ENCODE measurements at regions not wholly inside any gene's neighbourhood (a gene's known extent, or its start where the extent isn't known, plus 50 kb on each side); places are given as distances from the start of the nearest gene placed in this dataset.

DNA sequence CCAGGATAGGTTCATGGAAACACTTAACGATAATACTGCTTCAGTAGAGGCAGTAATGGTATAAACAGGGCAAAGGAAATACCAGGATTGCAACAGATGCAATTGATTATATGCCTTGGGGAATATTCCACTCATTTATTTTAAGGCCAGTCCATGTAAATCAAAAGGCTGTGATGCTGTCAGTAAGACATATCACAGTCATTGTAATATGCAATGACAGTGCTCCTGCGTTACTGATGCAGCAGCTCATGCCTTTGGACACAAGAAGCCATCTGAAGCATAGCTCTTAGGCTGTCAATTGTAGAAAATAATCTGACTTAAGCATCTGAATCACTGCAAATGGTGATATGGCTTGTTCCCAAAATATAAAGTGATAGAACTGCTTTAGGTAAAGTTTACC is 674.8 kb downstream of the TMTC2 start:
- DNase-seq = no peak
- Mint-ChIP-seq H3K4me3 (ENCODE audit: unreplicated experiment) (no peak overlapping the region), H3K4me1 (ENCODE audit: low read depth, unreplicated experiment) (no peaks in the 10 kb centered on the region), H3K27ac (ENCODE audit: unreplicated experiment) (no peak overlapping the region), H3K9me3 (ENCODE audit: unreplicated experiment) (no peaks in the 10 kb centered on the region), H3K27me3 (ENCODE audit: unreplicated experiment) (no peaks in the 10 kb centered on the region), H3K36me3 (ENCODE audit: unreplicated experiment) (no peaks in the 10 kb centered on the region)
- TF ChIP-seq, protein P1, sequence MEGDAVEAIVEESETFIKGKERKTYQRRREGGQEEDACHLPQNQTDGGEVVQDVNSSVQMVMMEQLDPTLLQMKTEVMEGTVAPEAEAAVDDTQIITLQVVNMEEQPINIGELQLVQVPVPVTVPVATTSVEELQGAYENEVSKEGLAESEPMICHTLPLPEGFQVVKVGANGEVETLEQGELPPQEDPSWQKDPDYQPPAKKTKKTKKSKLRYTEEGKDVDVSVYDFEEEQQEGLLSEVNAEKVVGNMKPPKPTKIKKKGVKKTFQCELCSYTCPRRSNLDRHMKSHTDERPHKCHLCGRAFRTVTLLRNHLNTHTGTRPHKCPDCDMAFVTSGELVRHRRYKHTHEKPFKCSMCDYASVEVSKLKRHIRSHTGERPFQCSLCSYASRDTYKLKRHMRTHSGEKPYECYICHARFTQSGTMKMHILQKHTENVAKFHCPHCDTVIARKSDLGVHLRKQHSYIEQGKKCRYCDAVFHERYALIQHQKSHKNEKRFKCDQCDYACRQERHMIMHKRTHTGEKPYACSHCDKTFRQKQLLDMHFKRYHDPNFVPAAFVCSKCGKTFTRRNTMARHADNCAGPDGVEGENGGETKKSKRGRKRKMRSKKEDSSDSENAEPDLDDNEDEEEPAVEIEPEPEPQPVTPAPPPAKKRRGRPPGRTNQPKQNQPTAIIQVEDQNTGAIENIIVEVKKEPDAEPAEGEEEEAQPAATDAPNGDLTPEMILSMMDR (IDR thresholded peaks at IDR 0.05; ENCODE audit: partially characterized antibody, unreplicated experiment) = no peak

DNA sequence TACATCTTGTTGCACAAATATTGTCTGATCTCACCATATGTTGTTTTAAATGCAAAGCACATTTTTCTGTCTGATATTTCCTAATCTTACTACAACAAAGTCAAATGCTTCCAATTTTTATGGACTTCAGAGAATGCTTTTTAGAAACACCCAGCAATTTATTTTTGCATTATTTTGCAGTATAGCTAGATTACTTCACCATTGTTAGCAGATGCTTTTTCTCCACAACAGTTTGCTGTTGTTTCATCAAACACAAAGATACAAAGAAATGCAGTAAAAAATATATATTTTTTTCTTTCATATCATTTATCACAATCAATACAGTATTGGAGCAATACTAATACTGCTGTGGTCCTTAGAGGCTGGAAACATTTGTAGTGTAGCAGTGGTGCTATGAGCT is 674.4 kb downstream of the TMTC2 start:
- no peaks in the 10 kb centered on the region for H3K27me3 Mint-ChIP-seq (ENCODE audit: unreplicated experiment)
- H3K4me3 Mint-ChIP-seq (ENCODE audit: unreplicated experiment) = no peak overlapping the region
- no peak for DNase-seq
- H3K9me3 Mint-ChIP-seq (ENCODE audit: unreplicated experiment) = no peaks in the 10 kb centered on the region
- no peaks in the 10 kb centered on the region for H3K4me1 Mint-ChIP-seq (ENCODE audit: low read depth, unreplicated experiment)
- H3K36me3 Mint-ChIP-seq (ENCODE audit: unreplicated experiment) = no peaks in the 10 kb centered on the region
- H3K27ac Mint-ChIP-seq (ENCODE audit: unreplicated experiment) = no peak overlapping the region
- TF ChIP-seq, protein P1 (IDR thresholded peaks at IDR 0.05; ENCODE audit: partially characterized antibody, unreplicated experiment) = no peak

GRCh38 chr12:83349907-83350611 is 663.4 kb downstream of the TMTC2 start:
- no peaks in the 10 kb centered on the region for H3K9me3 Mint-ChIP-seq (ENCODE audit: unreplicated experiment)
- no peaks in the 10 kb centered on the region for H3K27me3 Mint-ChIP-seq (ENCODE audit: unreplicated experiment)
- TF ChIP-seq, protein P1 (IDR thresholded peaks at IDR 0.05; ENCODE audit: partially characterized antibody, unreplicated experiment) = no peak
- no peak overlapping the region for H3K27ac Mint-ChIP-seq (ENCODE audit: unreplicated experiment)
- H3K36me3 Mint-ChIP-seq (ENCODE audit: unreplicated experiment) = no peaks in the 10 kb centered on the region
- peaks cover 9% of the 10 kb centered on the region for H3K4me1 Mint-ChIP-seq (ENCODE audit: low read depth, unreplicated experiment)
- DNase-seq = no peak
- H3K4me3 Mint-ChIP-seq (ENCODE audit: unreplicated experiment) = no peak overlapping the region

GRCh38 chr12:83346333-83346732 is 659.6 kb downstream of the TMTC2 start:
- DNase-seq = no peak
- TF ChIP-seq, protein P1 (IDR thresholded peaks at IDR 0.05; ENCODE audit: partially characterized antibody, unreplicated experiment) = no peak
- H3K4me1 Mint-ChIP-seq (ENCODE audit: low read depth, unreplicated experiment) = peaks cover 9% of the 10 kb centered on the region
- no peak overlapping the region for H3K4me3 Mint-ChIP-seq (ENCODE audit: unreplicated experiment)
- H3K36me3 Mint-ChIP-seq (ENCODE audit: unreplicated experiment) = no peaks in the 10 kb centered on the region
- H3K27ac Mint-ChIP-seq (ENCODE audit: unreplicated experiment) = no peak overlapping the region
- peaks cover 5% of the 10 kb centered on the region for H3K9me3 Mint-ChIP-seq (ENCODE audit: unreplicated experiment)
- H3K27me3 Mint-ChIP-seq (ENCODE audit: unreplicated experiment) = no peaks in the 10 kb centered on the region

- peaks cover 4% of the 10 kb centered on the region for H3K36me3 Mint-ChIP-seq (ENCODE audit: unreplicated experiment)
- H3K4me1 Mint-ChIP-seq (ENCODE audit: low read depth, unreplicated experiment) = no peaks in the 10 kb centered on the region
- no peak overlapping the region for H3K4me3 Mint-ChIP-seq (ENCODE audit: unreplicated experiment)
- no peak overlapping the region for H3K27ac Mint-ChIP-seq (ENCODE audit: unreplicated experiment)
- H3K9me3 Mint-ChIP-seq (ENCODE audit: unreplicated experiment) = peaks cover 7% of the 10 kb centered on the region
- H3K27me3 Mint-ChIP-seq (ENCODE audit: unreplicated experiment) = no peaks in the 10 kb centered on the region
- no peak for DNase-seq
- TF ChIP-seq, protein P1 (IDR thresholded peaks at IDR 0.05; ENCODE audit: partially characterized antibody, unreplicated experiment) = no peak
Observed at GRCh38 chr12:83343767-83344166, 657.1 kb downstream of the TMTC2 start.

Data from glutamatergic neuron (in vitro differentiated cells).